Uterus (tissue), 3 donors: ENCODE measurements at regions not wholly inside any gene's neighbourhood (a gene's known extent, or its start where the extent isn't known, plus 50 kb on each side); places are given as distances from the start of the nearest gene placed in this dataset.
"Not testable (repeated sequence)": the region's sequence is repeated elsewhere in the genome, so short reads cannot be mapped to it uniquely, and the experiment has no call there.

Source experiments
- DNase-seq, 2 donors: peaks; one replicate each; pipeline ENCODE4 v3.0.0-alpha.2; 2019 to 2020
- H3K27ac ChIP-seq, 2 donors: fragments of 200-600 bp; sonication (generic); 1 replicate in 1 of 2; 2 replicates in 1 of 2; pipeline ENCODE4 v1.5.1; 2016 to 2018
- H3K27me3 ChIP-seq, 2 donors: fragments of 200-600 bp; sonication (generic); one replicate each; pipeline ENCODE4 v1.5.1; 2018 to 2019; ENCODE audit warnings: control low read depth in 1 of 2
- H3K36me3 ChIP-seq, 2 donors: fragments of 200-600 bp; sonication (generic); one replicate each; pipeline ENCODE4 v1.5.1; 2019; ENCODE audit warnings: control low read depth in 1 of 2
- H3K4me1 ChIP-seq, 2 donors: fragments of 200-600 bp; sonication (generic); one replicate each; pipeline ENCODE4 v1.5.1; 2018 to 2019; ENCODE audit warnings: control low read depth in 1 of 2
- H3K4me3 ChIP-seq, 2 donors: fragments of 200-600 bp; sonication (generic); 1 replicate in 1 of 2; 2 replicates in 1 of 2; pipeline ENCODE4 v1.5.1; 2018 to 2019; ENCODE audit warnings: mild to moderate bottlenecking in 1 of 2
- H3K9me3 ChIP-seq, 2 donors: fragments of 200-600 bp; sonication (generic); one replicate each; pipeline ENCODE4 v1.5.1; 2019; ENCODE audit warnings: control low read depth in 1 of 2
- POLR2A ChIP-seq, 2 donors: fragments of 450-650 bp; IDR thresholded peaks; one replicate each; pipeline ENCODE4 v1.6.1; 2016; ENCODE audit warnings: antibody characterized with exemption in 2 of 2, mild to moderate bottlenecking in 1 of 2, moderate library complexity in 1 of 2
- intact Hi-C: fragments of 100-400 bp; cut with DNase I; formaldehyde crosslinking; loops from one replicate; pipeline ENCODE4 v1.15.1; 2023; ENCODE audit warnings: low total_unique reads
- TF ChIP-seq, protein P1 (sequence below), 4 experiments: fragments of 200-600 bp in 2 of 4; fragments of 450-650 bp in 2 of 4; sonication (generic) in 2 of 4; IDR thresholded peaks; one replicate each; pipeline ENCODE4 v1.5.1; 2016 to 2019; ENCODE audit warnings: antibody characterized with exemption in 4 of 4, mild to moderate bottlenecking in 2 of 4, moderate library complexity in 1 of 4
- donor health status: DM: yes; HTN: yes; CAD: no.

DNA sequence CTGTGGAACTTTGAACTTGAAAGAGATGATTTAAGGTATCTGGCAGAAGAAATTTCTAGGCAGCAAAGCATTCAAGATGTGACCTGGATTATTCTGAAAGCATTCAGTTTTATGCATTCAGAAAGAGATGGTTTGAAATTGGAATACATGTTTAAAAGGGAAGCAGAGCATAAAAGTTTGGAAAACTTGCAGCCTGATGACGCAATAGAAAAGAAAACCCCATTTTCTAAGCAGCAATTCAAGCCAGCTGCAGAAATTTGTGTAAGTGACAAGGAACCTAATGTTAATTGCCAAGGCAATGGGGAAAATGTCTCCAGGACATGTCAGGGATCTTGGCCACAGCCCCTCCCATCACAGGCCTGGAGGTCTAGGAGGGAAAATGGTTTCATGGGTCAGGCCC, 354.0 kb downstream of the ZNF326 start:
- Histone ChIP-seq H3K27ac (no peak overlapping the region), H3K36me3 (no peaks in the 10 kb centered on the region), H3K4me1 (no peaks in the 10 kb centered on the region), H3K27me3 (no peaks in the 10 kb centered on the region), H3K4me3 (no peak overlapping the region), H3K9me3 (no peaks in the 10 kb centered on the region)
- TF ChIP-seq POLR2A (IDR thresholded peaks at IDR 0.05): no peak
- TF ChIP-seq, protein P1, sequence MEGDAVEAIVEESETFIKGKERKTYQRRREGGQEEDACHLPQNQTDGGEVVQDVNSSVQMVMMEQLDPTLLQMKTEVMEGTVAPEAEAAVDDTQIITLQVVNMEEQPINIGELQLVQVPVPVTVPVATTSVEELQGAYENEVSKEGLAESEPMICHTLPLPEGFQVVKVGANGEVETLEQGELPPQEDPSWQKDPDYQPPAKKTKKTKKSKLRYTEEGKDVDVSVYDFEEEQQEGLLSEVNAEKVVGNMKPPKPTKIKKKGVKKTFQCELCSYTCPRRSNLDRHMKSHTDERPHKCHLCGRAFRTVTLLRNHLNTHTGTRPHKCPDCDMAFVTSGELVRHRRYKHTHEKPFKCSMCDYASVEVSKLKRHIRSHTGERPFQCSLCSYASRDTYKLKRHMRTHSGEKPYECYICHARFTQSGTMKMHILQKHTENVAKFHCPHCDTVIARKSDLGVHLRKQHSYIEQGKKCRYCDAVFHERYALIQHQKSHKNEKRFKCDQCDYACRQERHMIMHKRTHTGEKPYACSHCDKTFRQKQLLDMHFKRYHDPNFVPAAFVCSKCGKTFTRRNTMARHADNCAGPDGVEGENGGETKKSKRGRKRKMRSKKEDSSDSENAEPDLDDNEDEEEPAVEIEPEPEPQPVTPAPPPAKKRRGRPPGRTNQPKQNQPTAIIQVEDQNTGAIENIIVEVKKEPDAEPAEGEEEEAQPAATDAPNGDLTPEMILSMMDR (IDR thresholded peaks at IDR 0.05): no peak
- no peak for DNase-seq
- intact Hi-C loops: no loop called here

DNA sequence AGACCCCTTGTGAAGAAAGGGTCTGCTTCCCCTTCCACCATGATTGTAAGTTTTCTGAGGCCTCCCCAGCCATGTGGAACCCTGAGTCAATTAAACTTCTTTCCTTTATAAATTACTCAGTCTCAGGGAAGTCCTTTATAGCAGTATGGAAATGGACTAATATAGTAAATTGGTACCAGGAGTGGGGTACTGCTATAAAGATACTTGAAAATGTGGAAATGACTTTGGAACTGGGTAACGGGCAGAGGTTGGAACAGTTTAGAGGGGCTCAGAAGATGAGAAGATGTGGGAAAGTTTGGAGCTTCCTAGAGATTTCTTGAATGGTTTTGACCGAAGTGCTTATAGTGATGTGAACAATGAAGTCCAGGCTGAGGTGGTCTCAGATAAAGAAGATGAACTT, 353.5 kb downstream of the ZNF326 start:
- H3K27me3 ChIP-seq, H3K9me3 ChIP-seq, H3K4me1 ChIP-seq, H3K27ac ChIP-seq, intact Hi-C loops, H3K36me3 ChIP-seq, H3K4me3 ChIP-seq, DNase-seq: not testable (repeated sequence)

DNA sequence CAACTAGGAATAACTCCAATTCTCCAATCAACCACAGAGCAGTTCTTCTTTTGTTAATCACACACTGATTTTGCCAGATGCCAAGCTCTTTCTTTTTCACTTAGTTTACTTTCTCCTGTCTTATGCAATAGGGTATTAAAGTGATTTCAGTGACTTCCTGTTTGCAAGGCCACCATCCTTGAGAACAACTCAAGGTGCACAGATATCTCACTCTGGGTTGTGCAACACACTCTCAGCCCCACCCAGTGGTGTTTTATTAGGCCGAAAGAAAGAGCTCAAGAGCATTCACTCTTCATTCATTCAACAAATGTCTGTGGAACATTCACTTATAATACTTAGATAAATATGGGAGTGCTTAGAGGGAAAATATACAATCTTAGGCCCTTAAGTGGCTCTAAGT, 352.5 kb downstream of the ZNF326 start:
- TF ChIP-seq, protein P1 (IDR thresholded peaks at IDR 0.05): no peak
- TF ChIP-seq POLR2A (IDR thresholded peaks at IDR 0.05): no peak
- Histone ChIP-seq H3K4me3 (no peak overlapping the region), H3K4me1 (no peaks in the 10 kb centered on the region), H3K27me3 (no peaks in the 10 kb centered on the region), H3K27ac (no peak overlapping the region), H3K36me3 (no peaks in the 10 kb centered on the region), H3K9me3 (no peaks in the 10 kb centered on the region)
- DNase-seq: no peak
- intact Hi-C loops: no loop called here

DNA sequence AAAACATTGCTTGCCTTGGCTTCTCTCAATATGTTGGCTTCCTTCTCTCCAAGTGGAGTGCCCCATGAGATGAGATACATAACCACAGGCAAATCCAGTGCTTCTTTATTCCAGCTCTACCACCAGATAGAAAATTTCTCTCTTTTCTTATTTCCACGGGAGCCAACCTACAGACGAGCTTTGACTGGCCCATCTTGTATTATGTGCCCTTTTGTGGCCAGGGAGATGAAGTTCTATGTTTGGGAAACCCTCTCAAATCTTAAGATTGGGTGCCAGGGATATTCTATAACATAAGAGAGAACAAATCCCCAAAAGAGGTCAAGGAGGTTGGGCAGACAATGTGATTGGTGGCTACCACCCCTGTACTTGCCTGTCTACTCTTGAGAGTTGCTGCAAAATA, 351.8 kb downstream of the ZNF326 start:
- H3K36me3 ChIP-seq: no peaks in the 10 kb centered on the region
- H3K4me3 ChIP-seq: no peak overlapping the region
- H3K9me3 ChIP-seq: no peaks in the 10 kb centered on the region
- no peak overlapping the region for H3K27ac ChIP-seq
- TF ChIP-seq POLR2A (IDR thresholded peaks at IDR 0.05): no peak
- TF ChIP-seq, protein P1 (IDR thresholded peaks at IDR 0.05): no peak
- intact Hi-C loops: no loop called here
- DNase-seq: no peak
- H3K27me3 ChIP-seq: no peaks in the 10 kb centered on the region
- no peaks in the 10 kb centered on the region for H3K4me1 ChIP-seq

DNA sequence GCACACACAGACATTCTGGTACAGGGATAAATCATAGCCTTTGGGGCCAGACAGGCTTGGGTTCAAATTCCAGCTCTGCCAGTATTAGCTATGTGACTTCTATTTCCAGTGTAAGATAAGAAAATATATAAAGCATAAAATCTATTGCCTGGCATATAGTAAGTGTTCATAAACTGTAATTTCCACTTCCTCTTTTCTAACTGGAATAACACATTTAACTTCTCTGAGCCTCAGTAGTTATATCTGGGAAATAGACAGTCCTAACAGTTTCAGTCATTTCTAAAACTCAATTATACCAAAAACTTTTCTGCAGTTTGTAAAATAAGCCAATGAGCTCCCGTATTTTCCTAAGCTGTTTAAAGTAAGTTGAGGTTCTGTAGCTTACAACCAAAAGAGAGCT, 351.4 kb downstream of the ZNF326 start:
- H3K27me3 ChIP-seq: no peaks in the 10 kb centered on the region
- H3K36me3 ChIP-seq: no peaks in the 10 kb centered on the region
- TF ChIP-seq, protein P1 (IDR thresholded peaks at IDR 0.05): no peak
- TF ChIP-seq POLR2A (IDR thresholded peaks at IDR 0.05): no peak
- DNase-seq: no peak
- no peak overlapping the region for H3K4me3 ChIP-seq
- H3K9me3 ChIP-seq: no peaks in the 10 kb centered on the region
- H3K4me1 ChIP-seq: no peaks in the 10 kb centered on the region
- intact Hi-C loops: no loop called here
- H3K27ac ChIP-seq: no peak overlapping the region

DNA sequence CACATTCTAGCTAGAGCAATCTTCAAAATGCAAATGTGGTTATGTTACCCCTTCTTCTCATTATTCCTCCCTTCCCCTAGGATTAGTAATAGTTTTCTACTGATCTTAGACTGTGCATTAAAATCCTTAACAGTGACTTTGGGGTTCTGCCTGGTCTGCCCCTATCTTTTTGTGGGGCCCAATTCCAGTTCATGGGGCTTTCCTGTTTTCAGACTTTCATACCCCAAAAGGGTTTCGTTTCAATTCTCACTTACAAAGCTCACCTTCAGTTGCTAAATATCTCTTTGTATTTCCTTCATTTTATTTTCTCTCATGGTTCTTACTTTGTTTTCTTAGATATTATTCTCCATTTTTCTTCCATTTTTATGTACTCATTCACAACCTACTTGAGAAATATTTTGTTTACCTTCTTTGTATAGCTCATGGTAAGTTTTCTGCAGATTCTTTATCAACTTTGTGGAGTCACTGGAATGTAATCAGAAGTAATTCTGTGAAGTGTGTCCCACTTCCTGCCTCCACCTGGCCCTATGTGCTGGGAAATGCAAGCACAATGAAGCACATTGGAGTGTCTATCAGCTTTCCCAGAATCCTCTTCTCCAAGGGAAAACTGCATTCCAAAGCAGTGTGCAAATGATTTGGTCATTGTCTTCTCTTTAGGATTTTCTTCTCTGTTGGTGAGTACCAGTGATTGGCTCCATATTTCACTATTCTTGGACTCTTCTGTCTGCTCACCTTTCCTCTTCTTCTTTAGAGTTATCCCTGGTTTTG, 350.2 kb downstream of the ZNF326 start:
- Histone ChIP-seq H3K36me3 (no peaks in the 10 kb centered on the region), H3K27me3 (no peaks in the 10 kb centered on the region), H3K27ac (no peak overlapping the region), H3K4me3 (no peak overlapping the region), H3K9me3 (no peaks in the 10 kb centered on the region), H3K4me1 (no peaks in the 10 kb centered on the region)
- DNase-seq: no peak
- TF ChIP-seq, protein P1 (IDR thresholded peaks at IDR 0.05): no peak
- TF ChIP-seq POLR2A (IDR thresholded peaks at IDR 0.05): no peak
- intact Hi-C loops: no loop called here
